ENCODE measurements at regions not wholly inside any gene's neighbourhood (a gene's known extent, or its start where the extent isn't known, plus 50 kb on each side); places are given as distances from the start of the nearest gene placed in this dataset.

GRCh38 chr3:16818194-16818593 lies 66.6 kb upstream of the PLCL2 start:
- Mint-ChIP-seq H3K27me3 (no peaks in the 10 kb centered on the region), H3K9me3 (ENCODE audit: low read depth) (no peaks in the 10 kb centered on the region), H3K27ac (no peak overlapping the region), H3K36me3 (ENCODE audit: insufficient read depth) (no peaks in the 10 kb centered on the region), H3K4me3 (ENCODE audit: low read depth) (no peak overlapping the region), H3K4me1 (ENCODE audit: low read depth) (no peaks in the 10 kb centered on the region)
- TF ChIP-seq, protein P1, sequence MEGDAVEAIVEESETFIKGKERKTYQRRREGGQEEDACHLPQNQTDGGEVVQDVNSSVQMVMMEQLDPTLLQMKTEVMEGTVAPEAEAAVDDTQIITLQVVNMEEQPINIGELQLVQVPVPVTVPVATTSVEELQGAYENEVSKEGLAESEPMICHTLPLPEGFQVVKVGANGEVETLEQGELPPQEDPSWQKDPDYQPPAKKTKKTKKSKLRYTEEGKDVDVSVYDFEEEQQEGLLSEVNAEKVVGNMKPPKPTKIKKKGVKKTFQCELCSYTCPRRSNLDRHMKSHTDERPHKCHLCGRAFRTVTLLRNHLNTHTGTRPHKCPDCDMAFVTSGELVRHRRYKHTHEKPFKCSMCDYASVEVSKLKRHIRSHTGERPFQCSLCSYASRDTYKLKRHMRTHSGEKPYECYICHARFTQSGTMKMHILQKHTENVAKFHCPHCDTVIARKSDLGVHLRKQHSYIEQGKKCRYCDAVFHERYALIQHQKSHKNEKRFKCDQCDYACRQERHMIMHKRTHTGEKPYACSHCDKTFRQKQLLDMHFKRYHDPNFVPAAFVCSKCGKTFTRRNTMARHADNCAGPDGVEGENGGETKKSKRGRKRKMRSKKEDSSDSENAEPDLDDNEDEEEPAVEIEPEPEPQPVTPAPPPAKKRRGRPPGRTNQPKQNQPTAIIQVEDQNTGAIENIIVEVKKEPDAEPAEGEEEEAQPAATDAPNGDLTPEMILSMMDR (IDR thresholded peaks at IDR 0.05; ENCODE audit: unreplicated experiment), result no peak
- no peak for DNase-seq (ENCODE audit: low spot score, unreplicated experiment)

- Mint-ChIP-seq H3K4me3 (ENCODE audit: low read depth) (no peak overlapping the region), H3K27ac (no peak overlapping the region), H3K4me1 (ENCODE audit: low read depth) (no peaks in the 10 kb centered on the region), H3K36me3 (ENCODE audit: insufficient read depth) (no peaks in the 10 kb centered on the region), H3K9me3 (ENCODE audit: low read depth) (no peaks in the 10 kb centered on the region), H3K27me3 (no peaks in the 10 kb centered on the region)
- DNase-seq (ENCODE audit: low spot score, unreplicated experiment), result no peak
- TF ChIP-seq, protein P1 (IDR thresholded peaks at IDR 0.05; ENCODE audit: unreplicated experiment), result no peak
Measured at GRCh38 chr3:16818945-16819344, 65.8 kb upstream of the PLCL2 start.

DNA sequence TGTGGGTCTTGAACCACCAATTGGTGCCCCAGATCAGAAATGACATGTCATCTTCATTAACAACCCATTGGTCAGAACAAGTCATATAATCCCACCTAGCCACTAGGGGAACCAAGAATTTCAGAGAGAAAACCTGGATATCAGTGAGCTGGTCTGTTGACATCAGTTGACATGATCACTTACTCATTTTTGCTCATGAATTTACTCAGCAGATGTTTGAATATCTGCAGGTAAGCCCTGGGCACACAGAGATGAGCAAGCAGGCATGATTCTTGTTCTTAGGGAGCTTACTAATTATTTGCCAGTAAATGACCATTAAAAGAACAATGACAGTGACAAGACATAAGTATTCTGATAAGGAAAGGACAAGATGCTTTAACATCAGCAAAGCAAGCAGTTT lies 64.3 kb upstream of the PLCL2 start:
- Mint-ChIP-seq H3K36me3 (ENCODE audit: insufficient read depth) (no peaks in the 10 kb centered on the region), H3K9me3 (ENCODE audit: low read depth) (no peaks in the 10 kb centered on the region), H3K27ac (no peak overlapping the region), H3K4me3 (ENCODE audit: low read depth) (no peak overlapping the region), H3K4me1 (ENCODE audit: low read depth) (no peaks in the 10 kb centered on the region), H3K27me3 (no peaks in the 10 kb centered on the region)
- TF ChIP-seq, protein P1 (IDR thresholded peaks at IDR 0.05; ENCODE audit: unreplicated experiment), result no peak
- no peak for DNase-seq (ENCODE audit: low spot score, unreplicated experiment)

DNA sequence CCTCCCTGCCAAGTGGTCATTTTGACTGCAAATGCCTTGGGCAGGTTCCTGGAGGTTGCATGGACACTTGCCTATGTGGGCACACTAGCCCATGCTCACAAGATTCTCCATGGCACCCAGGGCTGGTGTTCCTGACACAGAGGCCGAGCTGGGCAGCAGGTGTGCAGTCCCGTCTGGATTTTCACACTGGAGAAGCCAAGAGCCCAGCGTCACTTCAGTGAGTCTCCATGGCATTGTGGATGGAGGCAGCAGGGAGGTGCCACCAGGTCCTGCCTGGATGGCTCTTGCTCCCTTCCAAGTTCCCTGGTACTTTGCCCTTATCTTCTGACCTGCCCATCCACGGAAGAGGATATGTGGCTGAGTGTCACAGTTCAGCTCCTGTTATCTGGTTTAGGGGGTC lies 63.7 kb upstream of the PLCL2 start:
- Mint-ChIP-seq H3K4me3 (ENCODE audit: low read depth) (no peak overlapping the region), H3K27ac (no peak overlapping the region), H3K9me3 (ENCODE audit: low read depth) (no peaks in the 10 kb centered on the region), H3K4me1 (ENCODE audit: low read depth) (no peaks in the 10 kb centered on the region), H3K27me3 (no peaks in the 10 kb centered on the region), H3K36me3 (ENCODE audit: insufficient read depth) (no peaks in the 10 kb centered on the region)
- TF ChIP-seq, protein P1 (IDR thresholded peaks at IDR 0.05; ENCODE audit: unreplicated experiment), result no peak
- DNase-seq (ENCODE audit: low spot score, unreplicated experiment), result no peak

DNA sequence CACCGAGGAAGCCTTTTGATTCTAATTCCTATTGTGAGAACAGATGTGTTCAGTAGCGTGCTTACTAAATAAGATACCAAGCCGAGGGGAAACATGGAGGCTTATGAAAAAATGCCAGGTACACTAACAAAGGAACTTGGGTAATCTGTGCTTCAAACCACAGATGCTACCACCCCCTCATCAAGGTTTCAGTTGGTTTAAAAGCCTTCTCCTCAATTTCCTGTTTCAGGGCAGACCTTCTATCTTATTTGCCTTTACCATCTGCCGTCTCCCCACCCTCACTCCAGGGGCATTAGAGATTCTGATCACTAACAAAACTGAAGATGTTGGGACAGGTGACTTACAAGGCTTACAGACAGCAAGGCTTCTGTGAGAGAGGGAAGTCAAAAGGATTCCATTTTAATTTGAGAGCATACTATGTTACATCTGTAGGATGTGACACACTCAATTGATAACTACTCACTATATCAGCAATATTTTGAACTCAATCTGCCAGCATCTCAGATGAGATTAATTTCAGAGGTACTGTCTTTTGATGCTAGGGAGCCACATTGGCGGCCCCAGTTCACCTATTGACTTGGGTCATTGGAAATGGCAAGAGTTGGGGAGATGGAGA lies 60.6 kb upstream of the PLCL2 start:
- H3K4me1 Mint-ChIP-seq (ENCODE audit: low read depth), result no peaks in the 10 kb centered on the region
- no peaks in the 10 kb centered on the region for H3K36me3 Mint-ChIP-seq (ENCODE audit: insufficient read depth)
- no peak overlapping the region for H3K4me3 Mint-ChIP-seq (ENCODE audit: low read depth)
- no peak for DNase-seq (ENCODE audit: low spot score, unreplicated experiment)
- TF ChIP-seq, protein P1 (IDR thresholded peaks at IDR 0.05; ENCODE audit: unreplicated experiment), result no peak
- no peaks in the 10 kb centered on the region for H3K27me3 Mint-ChIP-seq
- H3K27ac Mint-ChIP-seq, result no peak overlapping the region
- H3K9me3 Mint-ChIP-seq (ENCODE audit: low read depth), result no peaks in the 10 kb centered on the region

All from progenitor cell of endocrine pancreas (in vitro differentiated cells).